Mesendoderm (in vitro differentiated cells): ENCODE measurements at regions not wholly inside any gene's neighbourhood (a gene's known extent, or its start where the extent isn't known, plus 50 kb on each side); places are given as distances from the start of the nearest gene placed in this dataset.

Source experiments
- DNase-seq: peaks from one replicate; pipeline ENCODE4 v3.0.0; 2013
- H2AK5ac ChIP-seq: 2 replicates; pipeline ENCODE4 v1.6.1; 2013; ENCODE audit warnings: low read length, inconsistent platforms
- H2BK120ac ChIP-seq: 2 replicates; pipeline ENCODE4 v1.6.1; 2013; ENCODE audit warnings: low read depth, mild to moderate bottlenecking, low read length, moderate library complexity, mixed read lengths
- H2BK15ac ChIP-seq: replicated peaks from 2 replicates; pipeline ENCODE4 v1.6.1; 2013; ENCODE audit warnings: low read depth, mild to moderate bottlenecking, moderate library complexity
- H2BK5ac ChIP-seq: 2 replicates; pipeline ENCODE4 v1.6.1; 2013; ENCODE audit warnings: low read length, inconsistent platforms
- H3K18ac ChIP-seq: 2 replicates; pipeline ENCODE4 v1.6.1; 2013; ENCODE audit warnings: mild to moderate bottlenecking, low read length, mixed read lengths
- H3K23ac ChIP-seq: one replicate; pipeline ENCODE4 v1.6.1; 2013; ENCODE audit warnings: low read length
- H3K27ac ChIP-seq: 2 replicates; pipeline ENCODE4 v1.5.1; 2013; ENCODE audit warnings: low read depth, mild to moderate bottlenecking, inconsistent platforms, low read length, moderate library complexity
- H3K27me3 ChIP-seq: 2 replicates; pipeline ENCODE4 v1.6.1; 2013; ENCODE audit warnings: low read length, control low read depth, mild to moderate bottlenecking, inconsistent platforms; ENCODE audit not compliant: insufficient read depth, poor library complexity
- H3K36me3 ChIP-seq: 2 replicates; pipeline ENCODE4 v1.6.1; 2013; ENCODE audit warnings: low read length, inconsistent platforms; ENCODE audit not compliant: control insufficient read depth, insufficient read depth
- H3K4ac ChIP-seq: one replicate; pipeline ENCODE4 v1.6.1; 2013; ENCODE audit warnings: low read depth, mild to moderate bottlenecking, low read length, moderate library complexity
- H3K4me1 ChIP-seq: 2 replicates; pipeline ENCODE4 v1.6.1; 2013; ENCODE audit warnings: low read depth, low read length, inconsistent platforms; ENCODE audit not compliant: control insufficient read depth
- H3K4me2 ChIP-seq: 2 replicates; pipeline ENCODE4 v1.6.1; 2013; ENCODE audit warnings: low read length
- H3K4me3 ChIP-seq: 2 replicates; pipeline ENCODE4 v1.5.1; 2013; ENCODE audit warnings: mild to moderate bottlenecking, low read length
- H3K56ac ChIP-seq: one replicate; pipeline ENCODE4 v1.6.1; 2013; ENCODE audit warnings: low read length
- H3K79me1 ChIP-seq: 2 replicates; pipeline ENCODE4 v1.6.1; 2013; ENCODE audit warnings: low read length, inconsistent platforms
- H3K79me2 ChIP-seq: 2 replicates; pipeline ENCODE4 v1.6.1; 2013; ENCODE audit warnings: mild to moderate bottlenecking, low read length; ENCODE audit not compliant: control insufficient read depth, insufficient read depth
- H3K9ac ChIP-seq: 2 replicates; pipeline ENCODE4 v1.6.1; 2013; ENCODE audit warnings: low read length, inconsistent platforms
- H4K5ac ChIP-seq: one replicate; pipeline ENCODE4 v1.6.1; 2013; ENCODE audit warnings: low read length
- H4K8ac ChIP-seq: one replicate; pipeline ENCODE4 v1.6.1; 2013; ENCODE audit warnings: low read depth, mild to moderate bottlenecking, control low read depth, low read length, moderate library complexity
- WGBS: extraction: QIAGEN DNeasy Blood & Tissue Kit; methylation state at CpG from one replicate; pipeline ENCODE4 v1.1.7; 2013; ENCODE audit warnings: low lambda C conversion rate, missing lambda C conversion rate; ENCODE audit not compliant: insufficient coverage; ENCODE audit errors: extremely low coverage; 5-methylcytosine and 5-hydroxymethylcytosine counted together

DNA sequence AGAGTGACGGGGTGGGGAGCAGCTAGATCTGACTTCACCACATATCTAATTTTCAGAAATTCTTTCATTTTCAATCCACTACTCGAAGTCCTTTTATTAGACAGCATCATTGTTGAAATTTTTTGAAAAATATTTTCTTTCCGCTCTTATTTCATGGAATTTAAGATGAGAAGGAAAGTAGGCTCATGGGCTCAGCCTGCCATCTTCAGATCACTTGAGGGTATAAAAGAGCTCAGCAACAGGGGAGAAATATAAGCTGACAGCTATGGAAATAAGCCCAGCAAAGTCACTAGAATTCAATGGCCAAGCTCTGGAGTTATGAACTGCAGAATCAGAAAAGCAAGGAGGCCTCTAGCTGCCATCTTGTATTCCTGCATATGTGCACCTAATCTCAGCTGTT is 389.1 kb downstream of the XPNPEP1 start:
- Histone ChIP-seq H3K56ac (no peak overlapping the region), H4K8ac (no peak overlapping the region), H3K27me3 (no peaks in the 10 kb centered on the region), H2BK120ac (no peak overlapping the region), H3K4me3 (no peak overlapping the region), H2BK5ac (no peak overlapping the region), H3K9ac (no peak overlapping the region), H3K36me3 (no peaks in the 10 kb centered on the region), H3K4ac (no peak overlapping the region), H3K18ac (no peak overlapping the region), H3K79me1 (no peaks in the 10 kb centered on the region), H3K4me2 (no peak overlapping the region), H3K27ac (no peak overlapping the region), H4K5ac (no peak overlapping the region), H2AK5ac (no peak overlapping the region), H2BK15ac (no peak overlapping the region), H3K79me2 (no peaks in the 10 kb centered on the region), H3K23ac (no peak overlapping the region), H3K4me1 (no peaks in the 10 kb centered on the region)
- DNase-seq = no peak
- no CpG with 5 or more reads among the region's 3 CpGs for WGBS

DNA sequence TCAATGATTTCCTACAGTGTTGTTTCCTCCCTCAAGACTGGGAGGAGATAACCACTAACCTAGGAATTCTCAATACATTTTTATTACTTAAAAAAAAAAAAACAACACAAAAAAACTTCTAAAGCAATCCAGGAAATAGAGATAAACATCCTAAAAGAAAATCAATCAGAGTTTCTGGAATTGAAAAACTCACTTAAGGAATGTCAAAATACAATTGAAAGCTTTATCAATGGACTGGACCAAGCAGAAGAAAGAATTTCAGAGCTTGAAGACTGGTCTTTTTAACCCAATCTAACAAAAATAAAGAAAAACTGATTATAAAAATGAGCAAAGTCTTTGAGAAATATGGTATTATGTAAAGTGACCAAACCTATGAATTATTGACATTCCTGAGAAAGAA is 394.1 kb downstream of the XPNPEP1 start:
- H4K8ac ChIP-seq = no peak overlapping the region
- no peaks in the 10 kb centered on the region for H3K27me3 ChIP-seq
- no peaks in the 10 kb centered on the region for H3K79me1 ChIP-seq
- DNase-seq = no peak
- no peak overlapping the region for H3K56ac ChIP-seq
- no peak overlapping the region for H2BK120ac ChIP-seq
- H2BK15ac ChIP-seq = no peak overlapping the region
- H3K4ac ChIP-seq = no peak overlapping the region
- H3K4me2 ChIP-seq = no peak overlapping the region
- H3K27ac ChIP-seq = no peak overlapping the region
- H3K36me3 ChIP-seq = no peaks in the 10 kb centered on the region
- H3K23ac ChIP-seq = no peak overlapping the region
- no peak overlapping the region for H3K18ac ChIP-seq
- no peaks in the 10 kb centered on the region for H3K79me2 ChIP-seq
- no peak overlapping the region for H2AK5ac ChIP-seq
- H4K5ac ChIP-seq = no peak overlapping the region
- no peak overlapping the region for H3K9ac ChIP-seq
- no peak overlapping the region for H3K4me3 ChIP-seq
- H3K4me1 ChIP-seq = no peaks in the 10 kb centered on the region
- H2BK5ac ChIP-seq = no peak overlapping the region

DNA sequence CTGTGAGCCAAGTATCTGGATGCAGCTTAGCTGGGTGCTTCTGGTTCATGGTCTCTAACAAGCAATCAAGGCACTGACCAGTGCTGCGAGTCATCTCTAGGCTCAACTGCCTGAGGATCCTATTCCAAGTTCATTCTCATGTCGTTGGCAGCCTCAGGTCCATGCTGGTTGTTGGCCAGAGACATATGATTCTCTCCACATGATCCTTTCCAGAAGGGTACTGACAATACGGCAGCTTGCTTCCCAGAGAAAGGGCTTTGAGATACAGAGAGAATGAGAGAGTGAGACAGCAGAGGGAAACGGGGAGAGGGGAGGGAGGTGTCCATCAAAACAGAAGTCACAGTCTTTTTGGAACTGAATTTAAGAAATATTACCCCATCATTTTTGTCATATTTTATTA is 405.6 kb downstream of the XPNPEP1 start:
- Histone ChIP-seq H3K4me1 (no peaks in the 10 kb centered on the region), H4K5ac (no peak overlapping the region), H2AK5ac (no peak overlapping the region), H3K4me2 (no peak overlapping the region), H3K56ac (no peak overlapping the region), H3K27ac (no peak overlapping the region), H2BK120ac (no peak overlapping the region), H3K18ac (no peak overlapping the region), H3K4me3 (no peak overlapping the region), H3K23ac (no peak overlapping the region), H4K8ac (no peak overlapping the region), H2BK15ac (no peak overlapping the region), H2BK5ac (no peak overlapping the region), H3K27me3 (no peaks in the 10 kb centered on the region), H3K79me2 (no peaks in the 10 kb centered on the region), H3K79me1 (no peaks in the 10 kb centered on the region), H3K4ac (no peak overlapping the region), H3K36me3 (no peaks in the 10 kb centered on the region), H3K9ac (no peak overlapping the region)
- DNase-seq = no peak
- no CpG with 5 or more reads among the region's 4 CpGs for WGBS

DNA sequence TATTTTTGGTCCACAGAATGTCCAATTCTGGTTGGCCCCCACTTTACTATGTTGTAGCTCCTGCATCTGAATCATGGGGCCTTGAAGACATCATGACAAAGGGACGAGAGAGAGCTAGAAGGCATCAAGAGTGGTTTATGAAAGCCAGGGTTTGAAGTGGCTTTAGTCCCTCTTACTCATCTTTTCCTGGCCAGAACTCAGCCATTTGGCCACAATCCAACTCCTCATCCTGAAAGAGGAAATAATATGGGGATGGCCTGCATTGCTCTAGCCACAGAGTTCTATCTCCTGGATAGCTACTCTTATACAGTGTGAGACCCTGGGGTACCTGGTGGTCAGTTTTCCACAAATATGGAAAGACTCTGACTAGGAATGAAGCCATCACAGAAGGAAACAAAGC is 418.9 kb downstream of the XPNPEP1 start:
- Histone ChIP-seq H3K23ac (no peak overlapping the region), H3K9ac (no peak overlapping the region), H3K27ac (no peak overlapping the region), H3K79me2 (no peaks in the 10 kb centered on the region), H3K56ac (no peak overlapping the region), H4K8ac (no peak overlapping the region), H2BK5ac (no peak overlapping the region), H2BK15ac (no peak overlapping the region), H2BK120ac (no peak overlapping the region), H3K4ac (no peak overlapping the region), H3K79me1 (no peaks in the 10 kb centered on the region), H3K4me3 (no peak overlapping the region), H3K4me2 (no peak overlapping the region), H3K27me3 (no peaks in the 10 kb centered on the region), H2AK5ac (no peak overlapping the region), H3K4me1 (no peaks in the 10 kb centered on the region), H3K18ac (no peak overlapping the region), H4K5ac (no peak overlapping the region), H3K36me3 (no peaks in the 10 kb centered on the region)
- no CpG with 5 or more reads among the region's 1 CpG for WGBS
- DNase-seq = no peak

DNA sequence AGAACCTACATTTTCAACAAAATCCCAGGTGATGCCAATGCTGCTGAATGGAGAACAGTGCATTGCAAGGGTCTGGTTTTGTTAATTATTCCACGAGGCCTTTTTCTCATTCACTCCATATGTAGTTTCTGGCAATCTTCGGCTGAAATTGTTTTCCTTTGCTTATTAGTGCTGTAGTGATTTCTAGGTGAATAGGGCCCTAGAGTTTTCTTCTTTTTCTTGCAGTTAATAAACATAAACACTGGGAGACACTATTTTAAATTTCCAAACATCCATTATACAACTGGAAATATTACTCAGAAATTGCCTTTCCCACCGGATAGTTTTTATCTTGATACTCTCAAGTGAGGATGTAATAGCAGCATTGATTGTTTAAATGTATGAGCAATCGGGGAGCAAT is 435.6 kb downstream of the XPNPEP1 start:
- Histone ChIP-seq H2BK15ac (no peak overlapping the region), H3K4me1 (no peaks in the 10 kb centered on the region), H3K4me3 (no peak overlapping the region), H3K79me2 (no peaks in the 10 kb centered on the region), H2BK120ac (no peak overlapping the region), H3K79me1 (no peaks in the 10 kb centered on the region), H3K4me2 (no peak overlapping the region), H3K18ac (no peak overlapping the region), H2AK5ac (no peak overlapping the region), H3K27ac (no peak overlapping the region), H3K56ac (no peak overlapping the region), H3K36me3 (no peaks in the 10 kb centered on the region), H3K23ac (no peak overlapping the region), H3K9ac (no peak overlapping the region), H4K8ac (no peak overlapping the region), H3K27me3 (no peaks in the 10 kb centered on the region), H4K5ac (no peak overlapping the region), H2BK5ac (no peak overlapping the region), H3K4ac (no peak overlapping the region)
- no CpG with 5 or more reads among the region's 4 CpGs for WGBS
- DNase-seq = no peak

DNA sequence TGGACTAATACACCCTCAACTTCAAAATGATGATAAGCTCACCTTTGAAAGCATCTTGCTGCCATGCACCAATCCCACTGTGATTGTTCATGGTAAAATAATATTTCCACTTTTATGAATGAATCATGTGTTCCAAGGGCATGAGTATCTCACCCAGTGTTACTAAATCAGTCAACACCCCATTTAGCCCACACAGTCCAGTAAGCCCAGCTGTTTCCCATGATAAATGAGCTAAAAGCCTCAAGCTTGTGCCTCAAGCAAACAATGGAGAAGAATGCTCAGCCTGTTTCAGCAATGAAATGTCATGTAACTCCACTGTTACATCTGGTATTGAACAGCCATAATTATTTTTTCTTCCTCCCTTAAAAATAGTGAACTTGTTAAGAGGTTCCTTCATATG is 442.5 kb downstream of the XPNPEP1 start:
- no peaks in the 10 kb centered on the region for H3K79me2 ChIP-seq
- H3K4me1 ChIP-seq = peaks cover 3% of the 10 kb centered on the region
- no peaks in the 10 kb centered on the region for H3K36me3 ChIP-seq
- no peak overlapping the region for H3K18ac ChIP-seq
- H4K8ac ChIP-seq = no peak overlapping the region
- H2BK120ac ChIP-seq = no peak overlapping the region
- no peak overlapping the region for H3K23ac ChIP-seq
- no peak overlapping the region for H3K4me2 ChIP-seq
- H3K56ac ChIP-seq = no peak overlapping the region
- H3K4me3 ChIP-seq = no peak overlapping the region
- no peak overlapping the region for H3K27ac ChIP-seq
- no peaks in the 10 kb centered on the region for H3K79me1 ChIP-seq
- H2BK5ac ChIP-seq = no peak overlapping the region
- H2AK5ac ChIP-seq = no peak overlapping the region
- H3K4ac ChIP-seq = no peak overlapping the region
- DNase-seq = no peak
- no peak overlapping the region for H4K5ac ChIP-seq
- H3K27me3 ChIP-seq = no peaks in the 10 kb centered on the region
- no peak overlapping the region for H2BK15ac ChIP-seq
- H3K9ac ChIP-seq = no peak overlapping the region
